Activated CD8-positive, alpha-beta memory T cell treated with anti-CD3 and anti-CD28 coated beads, Interleukin-2, amount 50 U/mL, for 4 hours (primary cell): ENCODE measurements at regions not wholly inside any gene's neighbourhood (a gene's known extent, or its start where the extent isn't known, plus 50 kb on each side); places are given as distances from the start of the nearest gene placed in this dataset.
"Not testable (repeated sequence)": the region's sequence is repeated elsewhere in the genome, so short reads cannot be mapped to it uniquely, and the experiment has no call there.

ENCODE experiments used
- DNase-seq: peaks from one replicate; pipeline ENCODE4 v3.0.0-alpha.2; 2020

DNA sequence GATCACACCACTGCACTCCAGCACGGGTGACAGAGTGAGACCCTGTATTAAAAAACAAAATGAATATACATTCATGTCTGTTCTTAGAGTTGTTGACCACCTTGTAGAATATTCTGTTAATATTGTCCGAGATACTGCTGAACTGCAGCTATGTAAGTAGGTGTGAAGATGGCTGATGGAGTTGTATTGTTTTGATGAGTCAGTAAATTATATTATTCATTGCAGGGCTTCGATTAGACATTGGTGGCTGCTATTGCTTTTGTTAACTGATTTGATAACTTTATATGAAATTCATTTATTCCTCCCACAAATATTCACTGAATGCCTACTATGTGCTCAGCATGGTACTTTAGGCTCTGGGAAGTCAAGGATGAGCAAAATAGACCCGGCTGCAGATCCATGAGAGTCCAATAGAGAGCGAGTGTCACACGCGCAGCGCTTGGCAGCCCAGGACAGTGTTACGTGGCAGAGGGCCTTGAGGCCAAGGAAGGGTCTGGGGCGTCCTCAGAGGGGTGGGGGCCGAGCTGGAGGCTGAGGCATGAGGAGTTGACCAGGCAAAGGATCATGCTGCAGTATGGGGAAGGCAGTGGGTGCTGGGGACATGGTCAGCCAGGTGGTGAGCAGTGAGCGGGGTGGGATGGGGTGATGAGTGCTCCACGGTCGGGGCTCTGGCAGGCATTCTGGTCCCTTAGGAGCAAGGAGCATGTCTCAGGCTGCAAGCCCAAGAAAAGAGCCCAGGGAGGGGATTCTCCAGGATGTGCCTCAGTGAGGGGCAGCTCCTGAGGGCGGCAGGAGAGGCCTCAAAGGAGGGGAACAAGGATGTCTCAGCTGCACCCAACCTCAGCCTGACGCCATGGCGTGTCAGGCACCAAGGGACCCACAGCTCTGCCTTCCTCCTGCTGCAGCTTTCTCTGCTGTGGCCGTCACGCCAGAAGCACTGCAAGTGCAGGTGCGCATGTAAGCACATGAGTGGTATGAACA lies 243.5 kb downstream of the GADD45G start:
- DNase-seq, result no peak

DNA sequence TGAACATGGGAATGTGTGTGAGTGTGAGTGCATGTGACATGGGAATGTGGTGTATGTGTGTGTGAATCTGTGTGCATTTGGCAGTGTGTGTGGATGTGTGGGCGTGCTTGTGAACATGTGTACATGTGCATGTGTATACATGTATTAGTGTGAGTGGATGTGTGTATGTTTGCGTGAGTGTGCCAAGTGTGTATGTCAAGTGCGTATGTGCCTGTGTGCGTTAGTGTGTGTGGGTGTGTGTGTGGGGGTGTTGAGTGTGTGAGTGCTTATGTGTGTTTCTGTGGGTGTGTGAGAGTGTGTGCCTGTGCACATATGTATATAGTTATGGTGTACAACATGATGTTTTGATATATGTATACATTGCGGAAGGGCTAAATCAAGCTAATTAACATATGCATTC lies 244.3 kb downstream of the GADD45G start:
- DNase-seq, result no peak

DNA sequence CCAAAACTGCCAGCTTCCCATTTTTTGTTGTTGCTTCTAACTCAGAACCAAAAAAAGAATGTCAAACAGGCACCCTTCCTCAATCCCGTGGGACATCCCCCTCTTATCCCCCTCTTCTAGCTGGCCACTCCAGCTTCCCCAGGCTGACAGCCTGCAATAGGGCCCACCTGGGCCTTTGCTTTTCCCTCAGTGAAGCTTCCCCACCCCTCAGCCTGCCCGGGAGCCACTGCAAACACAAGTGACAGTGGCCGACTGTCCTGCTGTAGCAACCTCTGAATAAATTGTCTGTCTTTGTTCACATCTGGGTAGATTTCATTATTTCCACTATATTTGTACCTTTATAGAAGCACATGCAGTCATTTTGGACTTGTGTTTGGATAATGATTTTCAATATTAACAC lies 245.3 kb downstream of the GADD45G start:
- DNase-seq, result no peak

DNA sequence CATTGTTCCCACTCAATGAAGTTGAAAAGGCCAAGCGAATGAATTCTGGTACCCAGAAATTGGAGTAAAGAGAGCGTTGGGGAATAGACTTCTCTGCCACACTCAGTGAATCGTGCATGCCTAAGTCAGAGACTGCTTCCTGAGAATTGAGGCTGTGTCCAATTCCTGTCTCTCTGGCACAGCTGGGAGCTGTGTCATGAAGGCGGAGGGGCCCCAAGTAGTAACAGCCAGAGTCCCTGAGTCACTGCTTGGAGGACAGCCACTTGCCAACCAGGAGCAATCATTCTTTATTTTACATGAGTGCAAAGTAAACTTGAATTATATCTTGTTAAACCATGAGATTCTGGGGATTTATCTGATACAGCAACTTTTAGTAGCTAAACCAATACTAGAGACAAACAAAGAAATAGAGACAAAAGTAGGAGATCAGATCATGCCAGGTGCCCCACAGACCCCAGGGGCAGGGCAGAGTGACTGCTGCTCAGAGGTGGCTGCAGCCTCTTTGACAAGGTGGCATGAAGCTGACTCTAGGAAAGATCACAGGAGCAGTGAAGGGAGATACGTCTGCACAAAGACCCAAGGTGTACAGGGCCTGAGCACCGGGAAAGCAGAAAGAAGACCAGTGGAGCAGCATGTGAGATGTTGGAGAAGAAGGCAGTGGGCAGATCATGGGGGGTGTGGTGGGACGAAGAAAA lies 246.0 kb downstream of the GADD45G start:
- DNase-seq, result no peak

DNA sequence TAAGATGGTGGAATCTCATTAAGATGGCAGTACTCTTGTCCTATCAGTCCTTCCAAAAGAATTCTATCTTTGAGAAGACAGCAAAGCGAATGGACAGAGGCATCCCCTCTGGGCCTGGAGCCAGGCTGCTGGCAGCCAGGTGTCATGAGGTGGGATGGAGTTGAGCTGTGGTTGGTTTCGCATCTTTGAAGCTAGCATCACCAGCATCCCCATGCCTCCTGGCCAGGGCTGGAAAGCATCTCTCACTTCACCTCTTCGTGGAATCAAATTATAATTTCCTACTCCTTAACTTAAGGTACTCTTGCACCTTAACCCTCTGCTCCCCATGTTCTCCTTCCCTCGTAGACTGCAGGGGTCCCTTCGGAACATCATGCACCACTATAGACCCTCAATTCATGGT lies 248.3 kb downstream of the GADD45G start:
- no peak for DNase-seq

DNA sequence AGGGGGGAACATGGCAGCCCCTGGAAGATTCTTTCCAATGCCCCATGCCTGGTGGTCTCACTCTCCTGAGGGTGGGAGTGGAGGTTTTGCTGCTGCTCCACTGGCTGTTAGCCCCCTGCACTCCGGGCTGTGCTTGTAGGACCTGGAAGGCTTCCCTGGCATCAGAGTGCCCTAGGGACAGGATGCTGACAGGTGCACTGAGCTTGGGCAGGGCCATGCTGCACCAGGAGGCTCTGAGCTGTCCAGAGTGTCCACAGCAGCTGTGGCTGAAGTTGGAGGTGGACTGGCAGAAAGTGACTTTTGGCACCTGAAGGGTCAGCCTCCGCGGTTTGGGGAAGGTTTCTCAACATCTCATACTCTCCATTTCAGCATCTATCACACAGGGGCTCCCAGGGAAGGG lies 249.1 kb downstream of the GADD45G start:
- no peak for DNase-seq

DNA sequence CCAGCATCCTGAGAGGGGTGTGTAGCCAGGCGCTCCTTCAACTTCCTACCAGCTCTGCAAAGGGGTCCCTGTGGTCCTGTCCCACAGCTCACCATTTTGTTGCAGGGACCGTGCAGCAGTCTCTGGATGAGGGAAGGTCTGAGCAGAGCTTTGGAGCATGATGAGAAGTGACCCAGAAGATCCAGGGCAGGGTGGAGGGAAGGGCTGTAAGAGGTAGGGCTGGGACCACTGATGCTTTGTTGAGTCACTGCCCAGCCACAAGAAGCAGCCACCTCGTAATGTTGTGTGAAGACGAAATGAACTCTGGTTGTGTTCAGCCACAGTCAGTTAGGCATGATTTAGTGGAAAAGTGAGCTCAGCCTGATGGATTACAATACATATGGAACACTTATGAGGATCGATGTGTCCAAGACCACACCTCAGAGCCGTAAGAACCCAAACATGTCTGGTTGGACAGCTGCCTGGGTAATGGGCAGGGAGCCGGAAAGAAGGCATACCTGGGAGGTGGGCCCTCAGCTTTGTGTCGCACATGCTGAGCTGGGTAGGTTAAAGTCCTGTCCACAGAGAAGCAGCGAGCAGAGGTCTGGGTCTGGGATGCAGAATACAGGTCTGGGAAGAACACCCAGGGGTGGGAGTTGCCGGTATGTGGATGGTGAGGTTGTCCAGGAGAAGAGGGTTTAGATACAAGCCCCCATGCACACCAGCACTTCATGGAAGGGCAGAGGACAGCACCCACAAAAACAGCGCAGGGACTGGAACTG lies 250.1 kb downstream of the GADD45G start:
- no peak for DNase-seq

DNA sequence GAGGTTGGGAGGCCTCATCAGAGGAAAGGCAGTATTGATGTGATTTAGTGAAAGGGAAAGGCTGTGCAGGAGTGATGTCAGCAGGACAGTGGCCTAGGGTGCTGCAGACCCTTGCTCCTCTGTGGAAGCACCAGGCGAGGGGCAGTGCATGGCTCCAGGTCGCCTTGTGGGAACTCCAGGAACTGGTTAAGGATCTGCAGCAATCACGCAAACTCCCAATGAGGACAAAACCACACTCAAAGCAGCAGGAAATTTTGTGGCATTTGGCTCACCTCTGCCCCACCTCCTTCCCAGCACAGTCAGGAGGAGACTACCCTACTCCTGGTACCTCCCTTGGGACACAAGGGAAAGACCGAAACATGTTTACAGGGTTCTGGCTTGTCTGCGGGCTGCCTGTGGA lies 251.5 kb downstream of the GADD45G start:
- not testable (repeated sequence) for DNase-seq

DNA sequence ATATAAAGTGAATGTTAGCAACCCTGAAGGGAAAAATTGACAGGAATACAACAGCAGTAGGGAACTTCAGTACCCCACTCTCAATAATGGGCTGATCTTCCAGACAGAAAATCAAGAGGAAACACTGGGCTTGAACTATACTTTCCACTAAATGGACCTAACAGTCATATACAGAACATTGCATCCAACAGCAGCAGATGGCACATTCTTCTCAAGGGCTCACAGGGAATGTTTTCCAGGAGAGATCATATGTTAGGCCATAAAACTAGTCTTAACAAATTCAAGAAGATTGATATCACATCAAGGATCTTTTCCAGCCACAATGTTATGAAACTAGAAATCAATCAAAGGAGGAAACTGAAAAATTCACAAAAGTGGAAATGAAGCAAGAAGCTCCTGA lies 252.1 kb downstream of the GADD45G start:
- not testable (repeated sequence) for DNase-seq

DNA sequence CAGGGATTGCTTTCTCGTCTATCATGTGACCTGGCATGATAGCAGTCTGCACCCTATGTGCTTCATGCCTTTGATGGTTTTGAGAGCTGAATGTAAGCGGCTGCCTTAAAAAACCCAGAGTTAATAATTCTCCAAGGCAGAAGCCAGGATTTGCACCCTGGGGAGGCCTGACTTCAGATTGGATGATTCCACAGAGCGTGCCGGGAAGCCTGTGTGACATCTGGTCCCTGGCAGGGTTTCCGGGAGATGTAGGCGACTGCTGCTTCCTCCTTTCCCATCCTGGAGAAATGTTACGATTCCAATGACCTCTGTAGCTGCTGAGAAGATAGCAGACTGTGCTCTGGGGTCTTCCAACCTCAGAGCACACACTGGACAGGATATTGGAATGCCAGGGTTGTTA lies 255.0 kb downstream of the GADD45G start:
- DNase-seq, result not testable (repeated sequence)

DNA sequence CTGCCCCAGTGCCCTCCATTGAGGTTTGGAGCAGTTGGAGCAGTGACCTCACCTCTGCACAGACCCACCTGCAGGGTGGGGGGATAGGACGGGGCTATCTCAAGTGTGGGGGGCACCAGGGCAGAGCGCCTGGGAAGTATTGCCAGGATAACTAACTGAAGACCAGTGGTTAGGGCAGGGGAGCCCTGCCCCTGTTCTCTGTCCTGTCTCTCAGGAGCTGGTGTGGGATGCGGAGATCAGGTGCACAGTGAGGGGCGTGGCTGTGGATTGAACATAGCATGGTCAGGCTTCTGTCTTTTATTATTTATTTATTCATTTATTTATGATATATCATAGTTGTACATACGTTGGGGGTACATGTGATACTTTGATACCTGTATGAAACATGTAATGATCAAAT lies 256.6 kb downstream of the GADD45G start:
- not testable (repeated sequence) for DNase-seq

DNA sequence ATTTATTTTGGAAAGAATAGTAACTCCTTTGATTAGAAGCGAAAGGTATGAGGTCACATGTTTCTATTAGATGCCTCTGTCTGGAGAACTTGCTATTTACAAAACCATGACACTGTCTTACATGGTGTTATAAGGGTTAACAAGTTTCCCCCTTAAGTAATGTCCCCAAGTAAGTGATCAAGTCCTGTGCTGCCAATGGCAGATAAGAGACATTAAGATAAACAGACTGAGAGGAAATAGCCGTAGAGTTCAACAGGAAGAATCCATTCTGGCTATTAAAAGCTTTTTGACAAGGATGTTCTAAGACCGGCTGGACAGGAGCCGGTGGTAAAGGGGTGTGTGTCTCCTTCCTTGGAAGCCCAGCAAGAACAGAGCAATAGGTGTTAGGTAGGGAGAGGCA lies 257.5 kb downstream of the GADD45G start:
- DNase-seq, result no peak

DNA sequence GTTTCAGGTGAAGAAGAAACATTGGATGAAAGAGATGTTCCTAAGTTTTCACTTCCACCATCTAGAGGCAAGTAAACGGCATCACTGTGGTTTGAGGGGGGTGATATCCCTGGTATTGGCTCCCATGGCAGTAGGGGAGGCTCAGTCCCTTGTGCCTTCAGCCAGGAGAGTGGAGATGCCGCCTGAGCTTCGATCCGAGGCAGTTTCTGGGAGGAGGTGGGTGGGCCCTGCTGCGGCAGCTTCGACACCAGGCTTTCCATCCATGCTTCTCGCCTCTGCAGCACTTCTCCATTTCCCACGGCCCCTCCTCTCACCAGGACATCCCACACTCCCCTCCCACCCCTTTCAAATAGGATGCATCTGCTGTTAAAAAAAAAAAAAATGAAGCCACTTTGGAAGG lies 258.3 kb downstream of the GADD45G start:
- no peak for DNase-seq

DNA sequence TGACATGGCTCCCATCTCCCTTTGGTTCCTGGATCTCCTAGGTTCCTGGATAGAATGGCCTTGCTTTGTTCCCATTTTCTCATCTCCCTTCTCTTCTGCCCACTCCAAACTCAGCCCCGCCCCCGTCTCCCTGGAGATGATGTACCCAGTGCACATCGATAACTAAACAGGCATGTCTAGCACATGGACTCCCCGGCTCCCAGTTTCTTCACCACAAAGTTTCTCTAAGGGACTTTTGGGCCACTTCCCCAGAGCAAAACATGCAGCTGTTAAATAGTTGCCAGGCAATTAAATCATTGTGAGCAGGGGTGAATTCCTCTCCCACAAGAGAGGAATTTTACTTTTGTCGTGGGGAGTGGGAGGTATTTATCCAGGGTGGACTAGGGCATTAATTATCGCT lies 259.0 kb downstream of the GADD45G start:
- DNase-seq, result no peak

DNA sequence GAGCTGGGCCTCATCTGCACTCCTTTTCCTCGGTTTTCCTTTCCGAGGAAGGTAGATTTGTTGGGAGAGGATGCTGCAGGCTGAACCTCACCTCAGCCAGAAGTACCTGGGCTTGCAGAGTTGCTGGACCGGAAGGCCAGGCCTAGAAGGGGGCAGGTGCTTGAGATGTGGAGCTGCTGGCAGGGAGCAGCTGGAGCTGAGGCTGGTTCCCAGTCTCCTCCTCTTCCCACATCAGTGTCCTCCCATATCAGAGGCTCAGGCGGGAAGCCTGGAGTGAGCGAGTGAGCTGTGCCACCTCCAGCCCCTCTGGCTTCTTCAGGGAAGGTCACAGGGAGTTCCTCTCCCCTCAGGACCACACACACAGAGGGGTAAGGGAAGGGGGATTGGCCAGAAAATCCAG lies 259.4 kb downstream of the GADD45G start:
- DNase-seq, result no peak

DNA sequence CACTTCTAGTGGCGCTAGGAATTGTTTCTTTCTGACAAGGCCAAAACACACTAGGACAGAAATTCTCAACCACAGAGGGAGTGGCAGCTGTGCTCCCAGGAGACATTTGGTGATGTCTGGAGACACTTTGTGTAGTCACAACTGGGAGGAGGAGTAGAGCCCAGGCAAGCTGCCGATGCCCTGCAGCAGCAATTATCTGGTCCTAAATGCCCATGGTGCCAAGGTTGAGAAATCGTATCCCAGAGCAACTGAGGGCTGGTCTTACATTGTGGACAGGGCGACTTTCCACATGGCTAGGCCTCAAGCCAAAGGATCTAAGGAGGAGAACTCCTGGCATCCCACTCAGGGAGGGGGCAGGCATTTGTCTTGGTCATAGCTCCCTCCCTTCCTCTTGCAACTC lies 259.9 kb downstream of the GADD45G start:
- no peak for DNase-seq

DNA sequence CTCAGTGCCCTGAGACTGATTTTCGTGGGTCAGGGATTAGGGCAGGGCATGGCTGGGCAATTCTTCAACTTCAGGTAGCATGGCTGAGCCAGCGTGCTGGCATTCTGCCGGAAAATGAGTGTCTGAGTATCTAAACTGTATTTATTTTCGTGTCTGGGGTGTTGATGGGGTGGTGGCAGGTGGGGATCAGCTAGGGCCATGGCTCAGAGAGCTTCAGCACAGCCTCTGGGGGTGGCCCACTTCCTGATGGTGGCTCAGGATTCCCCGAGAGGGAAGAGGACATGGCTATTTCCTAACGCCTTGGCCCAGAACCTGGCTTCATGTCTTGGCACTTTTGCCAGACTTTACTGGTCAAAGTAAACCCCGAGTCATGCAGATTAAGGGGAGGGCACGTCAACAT lies 260.5 kb downstream of the GADD45G start:
- DNase-seq, result no peak

DNA sequence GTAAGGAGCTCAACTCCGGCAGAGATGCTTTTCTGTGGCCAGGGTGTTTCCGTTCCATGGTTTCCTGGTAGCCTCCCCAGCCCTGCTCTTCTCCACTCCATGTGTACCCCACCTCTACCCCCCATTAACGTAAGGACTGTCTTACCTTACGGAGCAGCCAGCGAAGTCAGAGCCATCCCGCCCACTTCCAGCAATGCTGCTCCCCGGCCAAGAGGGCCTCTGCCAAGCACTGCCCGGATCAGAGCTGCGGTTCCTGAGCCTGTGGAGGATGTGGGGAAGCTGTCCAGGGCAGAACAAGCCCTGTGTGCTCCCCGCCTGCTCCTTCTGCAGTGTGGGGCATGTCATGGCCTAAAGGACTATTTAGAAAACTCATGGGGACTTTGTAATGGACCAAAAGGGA lies 261.2 kb downstream of the GADD45G start:
- DNase-seq, result no peak

DNA sequence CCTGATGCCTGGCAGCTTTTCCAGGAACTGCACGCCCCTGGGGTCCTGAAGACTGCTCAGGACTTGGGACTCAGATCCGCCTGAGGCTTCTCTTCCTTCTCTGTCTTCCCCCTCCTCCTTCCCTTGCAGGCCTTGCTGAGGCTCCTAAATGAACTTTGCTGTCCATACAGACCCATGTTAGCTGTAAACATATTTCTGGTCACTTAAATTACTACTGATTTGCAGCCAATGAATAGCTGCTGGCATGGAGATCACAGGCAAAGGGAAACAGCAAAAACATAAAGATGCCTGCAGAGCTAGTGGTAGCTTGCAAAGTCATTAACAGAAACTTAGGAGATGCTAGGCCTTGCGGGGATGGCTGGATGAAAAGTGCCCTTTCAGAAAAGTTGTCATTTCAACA lies 261.9 kb downstream of the GADD45G start:
- DNase-seq, result no peak

DNA sequence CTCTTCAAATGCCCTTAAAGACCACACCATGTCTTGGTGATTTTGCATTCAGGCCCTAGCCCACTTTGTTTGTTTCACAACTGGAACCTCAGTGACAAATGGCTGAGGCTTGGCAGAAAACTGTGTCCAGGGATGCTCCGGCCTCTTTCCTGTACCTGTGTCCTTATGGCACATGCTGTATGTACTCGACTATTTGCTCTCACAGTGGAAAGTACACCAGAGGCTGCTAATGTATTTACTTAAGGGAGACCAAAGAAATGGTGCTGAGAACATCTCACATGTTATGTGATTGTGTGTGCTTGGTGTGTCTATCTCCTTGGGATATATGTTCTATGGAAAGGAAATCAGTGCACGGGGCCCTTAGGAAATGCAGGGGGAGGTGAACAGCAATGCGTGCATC lies 263.3 kb downstream of the GADD45G start:
- no peak for DNase-seq

DNA sequence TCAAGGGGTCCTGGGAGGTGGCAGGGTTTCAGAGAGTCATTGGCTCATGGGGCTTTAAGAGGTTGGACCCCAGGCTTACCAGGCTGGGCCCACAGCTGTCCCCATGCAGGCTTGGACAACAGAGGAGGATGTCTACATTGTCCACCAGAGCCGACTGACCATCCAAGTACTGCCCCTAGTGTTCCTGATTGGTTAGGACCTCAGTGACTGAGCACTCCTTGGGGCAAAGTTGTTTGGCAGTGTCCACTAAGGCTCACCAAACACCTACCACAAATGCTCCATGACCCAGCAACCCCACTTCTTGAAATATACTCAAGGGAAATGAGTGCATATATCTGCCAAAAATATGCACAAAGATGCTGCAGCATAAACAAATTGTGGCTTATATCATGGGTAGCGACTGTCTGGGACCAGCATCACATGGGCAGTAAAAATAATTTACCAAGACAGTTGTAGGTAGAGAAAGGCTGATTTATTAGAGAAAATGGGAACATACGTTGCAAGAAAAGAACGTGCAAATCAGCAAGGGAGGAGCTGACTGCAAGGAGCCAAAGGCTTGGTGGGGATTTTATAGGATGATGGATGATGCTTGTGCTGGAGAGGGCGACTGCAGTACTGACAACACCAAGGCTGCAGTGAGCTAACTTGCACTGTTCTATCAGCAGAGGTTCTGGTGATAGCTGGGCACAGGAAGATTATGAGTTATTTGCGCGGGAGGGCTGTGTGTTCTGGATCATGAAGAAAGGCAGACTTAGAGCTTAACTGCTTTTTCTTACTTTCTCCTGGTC lies 265.2 kb downstream of the GADD45G start:
- DNase-seq, result no peak

DNA sequence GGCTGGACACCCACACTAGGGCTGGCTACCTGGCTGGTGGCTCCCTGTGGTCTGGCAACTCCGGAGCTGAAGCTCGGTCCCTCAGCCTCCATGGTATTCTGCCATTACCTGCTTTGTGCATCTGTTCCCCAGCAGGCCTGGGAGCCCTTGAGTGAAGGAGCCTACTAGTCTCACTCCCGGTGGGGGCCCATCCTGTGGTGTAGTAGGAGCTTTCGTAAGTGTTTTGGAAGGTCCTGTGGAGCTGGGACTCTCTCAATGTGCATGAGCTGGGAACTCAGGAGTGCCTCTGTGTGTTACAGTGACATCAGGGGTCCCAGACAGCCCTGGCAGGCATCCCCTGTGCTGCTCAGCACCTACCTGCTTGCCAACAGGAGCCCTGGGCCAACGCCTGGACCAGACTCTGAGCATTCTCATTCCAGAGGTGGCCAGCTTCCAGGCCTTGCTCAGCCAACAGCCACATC lies 267.1 kb downstream of the GADD45G start:
- DNase-seq, result no peak
